ENCODE measurements at regions not wholly inside any gene's neighbourhood (a gene's known extent, or its start where the extent isn't known, plus 50 kb on each side); places are given as distances from the start of the nearest gene placed in this dataset.

DNA sequence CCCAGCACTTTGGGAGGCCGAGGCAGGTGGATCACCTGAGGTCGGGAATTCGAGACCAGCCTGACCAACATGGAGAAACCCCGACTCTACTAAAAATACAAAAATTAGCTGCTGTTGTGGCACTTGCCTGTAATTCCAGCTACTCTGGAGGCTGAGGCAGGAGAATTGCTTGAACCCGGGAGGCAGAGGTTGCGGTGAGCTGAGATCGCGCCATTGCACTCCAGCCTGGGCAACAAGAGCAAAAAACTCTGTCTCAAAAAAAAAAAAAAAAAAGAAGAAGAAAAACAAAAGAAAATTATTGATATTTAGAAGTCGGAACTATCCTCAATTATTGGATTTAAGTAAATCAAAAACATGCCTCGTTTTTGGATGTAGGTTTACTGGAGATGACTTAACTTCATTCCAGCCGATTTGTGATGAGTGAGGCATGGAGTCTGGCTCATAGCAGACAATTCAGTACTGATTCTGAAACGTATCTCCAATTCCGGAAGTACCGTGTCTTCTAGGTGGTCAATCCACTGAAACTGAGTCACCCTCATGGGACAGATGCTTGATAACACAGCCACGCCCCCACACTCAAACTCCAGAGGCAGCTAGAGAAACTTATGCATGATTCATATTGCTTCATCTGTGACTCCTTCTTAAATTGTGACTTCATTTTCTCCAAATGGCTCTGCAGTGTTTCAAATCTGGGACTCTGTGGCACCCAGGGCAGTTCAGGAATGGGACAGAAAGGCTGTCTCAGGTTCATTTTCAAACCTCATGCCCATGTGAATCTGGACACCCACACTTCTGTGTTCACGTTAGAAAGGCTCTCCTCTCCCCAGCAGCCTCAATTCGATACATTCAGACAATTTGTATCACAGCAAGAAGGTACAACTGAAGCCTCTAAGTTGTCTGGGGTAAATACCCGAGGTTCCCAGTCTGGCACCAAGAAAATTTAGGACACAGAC is 110.4 kb upstream of the ARMC2 start:
- TF ChIP-seq, protein P1, sequence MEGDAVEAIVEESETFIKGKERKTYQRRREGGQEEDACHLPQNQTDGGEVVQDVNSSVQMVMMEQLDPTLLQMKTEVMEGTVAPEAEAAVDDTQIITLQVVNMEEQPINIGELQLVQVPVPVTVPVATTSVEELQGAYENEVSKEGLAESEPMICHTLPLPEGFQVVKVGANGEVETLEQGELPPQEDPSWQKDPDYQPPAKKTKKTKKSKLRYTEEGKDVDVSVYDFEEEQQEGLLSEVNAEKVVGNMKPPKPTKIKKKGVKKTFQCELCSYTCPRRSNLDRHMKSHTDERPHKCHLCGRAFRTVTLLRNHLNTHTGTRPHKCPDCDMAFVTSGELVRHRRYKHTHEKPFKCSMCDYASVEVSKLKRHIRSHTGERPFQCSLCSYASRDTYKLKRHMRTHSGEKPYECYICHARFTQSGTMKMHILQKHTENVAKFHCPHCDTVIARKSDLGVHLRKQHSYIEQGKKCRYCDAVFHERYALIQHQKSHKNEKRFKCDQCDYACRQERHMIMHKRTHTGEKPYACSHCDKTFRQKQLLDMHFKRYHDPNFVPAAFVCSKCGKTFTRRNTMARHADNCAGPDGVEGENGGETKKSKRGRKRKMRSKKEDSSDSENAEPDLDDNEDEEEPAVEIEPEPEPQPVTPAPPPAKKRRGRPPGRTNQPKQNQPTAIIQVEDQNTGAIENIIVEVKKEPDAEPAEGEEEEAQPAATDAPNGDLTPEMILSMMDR (IDR thresholded peaks at IDR 0.05), result no peak
- no peak for TF ChIP-seq POLR2A (IDR thresholded peaks at IDR 0.05)

Measured in esophagus squamous epithelium (tissue), 4 donors.